GM21737 (cell line): ENCODE measurements at regions not wholly inside any gene's neighbourhood (a gene's known extent, or its start where the extent isn't known, plus 50 kb on each side); places are given as distances from the start of the nearest gene placed in this dataset.
"Not testable (repeated sequence)": the region's sequence is repeated elsewhere in the genome, so short reads cannot be mapped to it uniquely, and the experiment has no call there.

ENCODE experiments used
- ATAC-seq: cut with Tn5 transposase; IDR thresholded peaks from one replicate; pipeline ENCODE4 v1.9.1; 2021; ENCODE audit warnings: mild to moderate bottlenecking, moderate library complexity; ENCODE audit not compliant: unreplicated experiment

GRCh38 chr3:5035113-5035512 is 55.9 kb downstream of the BHLHE40 start:
- no peak for ATAC-seq

GRCh38 chr3:5035692-5036391 is 56.6 kb downstream of the BHLHE40 start:
- ATAC-seq = no peak

- no peak for ATAC-seq
Observed at GRCh38 chr3:5036392-5036766, 57.1 kb downstream of the BHLHE40 start.

- no peak for ATAC-seq
Observed at GRCh38 chr3:5036858-5037257, 57.6 kb downstream of the BHLHE40 start.

- ATAC-seq = no peak
Observed at GRCh38 chr3:5039585-5039984, 60.3 kb downstream of the BHLHE40 start.

- ATAC-seq = no peak
Observed at GRCh38 chr3:5041315-5041714, 62.1 kb downstream of the BHLHE40 start.

- ATAC-seq = no peak
Observed at GRCh38 chr3:5045961-5046360, 66.7 kb downstream of the BHLHE40 start.

GRCh38 chr3:5047764-5048419 is 68.7 kb downstream of the BHLHE40 start:
- ATAC-seq = no peak

- ATAC-seq = no peak
Observed at GRCh38 chr3:5051772-5052171, 70.3 kb upstream of the ARL8B start.

GRCh38 chr3:5052247-5052646 is 69.8 kb upstream of the ARL8B start:
- no peak for ATAC-seq

GRCh38 chr3:5053021-5053831 is 68.9 kb upstream of the ARL8B start:
- no peak for ATAC-seq

GRCh38 chr3:5054098-5054497 is 68.0 kb upstream of the ARL8B start:
- ATAC-seq = no peak

GRCh38 chr3:5054579-5054978 is 67.5 kb upstream of the ARL8B start:
- ATAC-seq = not testable (repeated sequence)

- ATAC-seq = no peak
Observed at GRCh38 chr3:5055357-5056110, 66.6 kb upstream of the ARL8B start.

GRCh38 chr3:5056111-5056391 is 66.0 kb upstream of the ARL8B start:
- ATAC-seq = no peak

GRCh38 chr3:5057272-5057671 is 64.8 kb upstream of the ARL8B start:
- no peak for ATAC-seq

- peak; percentile 87 for ATAC-seq
Observed at GRCh38 chr3:5057857-5058324, 64.2 kb upstream of the ARL8B start.

- ATAC-seq = no peak
Observed at GRCh38 chr3:5058471-5058951, 63.6 kb upstream of the ARL8B start.

GRCh38 chr3:5059782-5060181 is 62.3 kb upstream of the ARL8B start:
- no peak for ATAC-seq

GRCh38 chr3:5061218-5061569 is 60.9 kb upstream of the ARL8B start:
- no peak for ATAC-seq

GRCh38 chr3:5063724-5064123 is 58.4 kb upstream of the ARL8B start:
- no peak for ATAC-seq
